NCI-H1048 (cell line): ENCODE measurements at regions not wholly inside any gene's neighbourhood (a gene's known extent, or its start where the extent isn't known, plus 50 kb on each side); places are given as distances from the start of the nearest gene placed in this dataset.

Experiments
- DNase-seq: peaks from one replicate; lab custom pipeline; 2025; lab: John Stamatoyannopoulos, UW

DNA sequence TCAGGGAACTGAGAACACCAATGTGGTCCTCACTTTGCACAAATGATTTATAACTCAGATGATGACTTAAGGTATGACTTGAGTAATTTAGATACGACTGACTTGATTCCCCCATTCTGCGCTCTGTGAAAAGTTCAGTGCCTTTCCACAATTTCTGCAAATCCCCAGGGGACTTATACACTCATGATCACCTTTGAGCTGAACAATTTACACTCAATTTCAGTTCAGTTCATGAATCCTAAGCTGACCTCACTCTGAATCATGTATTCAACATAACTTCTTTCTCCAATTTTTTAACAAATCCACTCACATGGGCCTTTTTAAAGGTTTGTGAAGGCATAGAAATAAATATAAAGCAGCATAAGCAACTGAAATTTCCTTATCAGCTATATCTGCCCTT is 274.2 kb downstream of the FAM76B start:
- no peak for DNase-seq

DNA sequence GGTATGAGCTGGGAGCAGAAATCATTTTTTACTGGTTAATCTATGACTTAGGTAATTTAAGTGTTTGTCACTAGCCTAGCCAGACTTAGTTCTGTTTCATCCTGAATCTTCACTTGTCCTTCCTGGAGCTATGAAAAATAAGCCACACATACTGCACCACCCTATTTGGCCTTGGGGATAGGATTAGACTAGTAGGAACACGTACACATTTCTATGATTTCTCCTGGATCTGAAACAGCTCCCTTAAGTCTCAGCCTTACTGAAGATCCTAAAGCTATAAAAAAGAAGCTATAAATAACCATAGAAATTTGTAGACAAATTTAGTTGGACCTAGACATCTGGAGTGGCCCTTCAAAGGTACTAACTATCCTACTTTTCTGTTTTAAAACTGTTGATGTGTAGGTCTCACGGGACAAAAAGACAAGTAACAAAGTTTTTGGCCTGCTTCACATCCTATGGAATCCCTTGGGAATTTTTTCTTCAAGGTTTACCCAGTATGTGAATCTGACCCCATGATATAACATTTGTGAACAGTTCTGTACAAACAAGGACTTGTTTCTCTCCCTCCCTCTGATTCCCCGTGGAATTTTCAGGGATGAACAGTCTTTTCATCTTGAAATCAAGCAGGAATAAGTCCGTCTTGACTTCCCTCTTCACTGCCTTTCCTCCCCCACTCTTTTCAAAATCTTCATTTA is 275.0 kb downstream of the FAM76B start:
- no peak for DNase-seq

- DNase-seq: no peak
Measured at GRCh38 chr11:95512682-95513081, 276.9 kb downstream of the FAM76B start.

DNA sequence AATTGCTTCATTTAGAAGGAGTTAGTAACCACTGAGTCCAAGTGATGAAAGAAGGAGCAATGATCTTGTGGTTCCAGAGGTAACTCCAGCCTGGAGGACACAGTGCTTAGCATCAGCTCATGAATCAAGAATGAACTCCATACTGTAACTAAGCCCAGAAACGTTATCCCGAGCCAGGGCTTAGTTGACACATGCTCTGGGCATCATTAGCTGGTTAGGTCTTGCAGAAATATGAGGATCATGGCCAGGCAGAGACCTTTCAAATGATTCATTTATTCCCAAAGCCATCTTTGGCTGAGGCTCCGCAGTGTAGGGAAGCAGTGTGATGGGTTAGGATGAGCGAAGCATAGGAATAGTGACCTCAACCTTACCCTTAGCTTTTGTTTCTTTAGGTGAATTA is 277.4 kb downstream of the FAM76B start:
- DNase-seq: no peak

DNA sequence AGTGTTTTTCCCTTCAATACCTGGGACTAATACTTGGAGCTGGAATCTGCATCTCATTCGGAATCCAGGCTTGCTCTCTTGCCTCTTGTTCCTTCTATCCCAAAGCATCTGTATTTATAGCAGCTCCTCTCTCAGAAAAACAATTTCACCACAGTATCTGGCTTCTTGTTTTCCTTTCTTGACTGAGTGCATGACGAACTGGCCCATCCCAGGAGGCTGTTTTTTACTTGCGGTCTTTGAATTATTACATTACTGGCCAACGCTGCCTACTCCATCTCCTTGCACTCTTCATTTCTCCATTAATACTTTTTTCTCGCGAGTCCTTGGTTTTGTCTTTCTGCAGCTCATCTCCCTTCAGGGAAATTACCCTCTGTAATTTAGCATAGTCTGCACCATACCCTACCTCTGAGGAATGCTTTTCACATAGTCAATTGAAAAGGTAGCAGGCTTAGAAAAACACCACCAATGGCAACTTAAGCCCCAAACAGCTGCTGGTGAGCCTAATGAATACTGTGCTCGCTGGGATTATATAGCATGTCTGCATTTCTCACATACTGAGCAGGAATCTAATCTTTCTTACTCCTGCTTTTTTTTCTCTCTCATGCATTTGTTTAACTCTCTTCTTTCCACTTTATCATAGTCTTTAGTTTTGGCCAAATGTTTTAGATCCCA is 277.4 kb upstream of the SESN3 start:
- no peak for DNase-seq

DNA sequence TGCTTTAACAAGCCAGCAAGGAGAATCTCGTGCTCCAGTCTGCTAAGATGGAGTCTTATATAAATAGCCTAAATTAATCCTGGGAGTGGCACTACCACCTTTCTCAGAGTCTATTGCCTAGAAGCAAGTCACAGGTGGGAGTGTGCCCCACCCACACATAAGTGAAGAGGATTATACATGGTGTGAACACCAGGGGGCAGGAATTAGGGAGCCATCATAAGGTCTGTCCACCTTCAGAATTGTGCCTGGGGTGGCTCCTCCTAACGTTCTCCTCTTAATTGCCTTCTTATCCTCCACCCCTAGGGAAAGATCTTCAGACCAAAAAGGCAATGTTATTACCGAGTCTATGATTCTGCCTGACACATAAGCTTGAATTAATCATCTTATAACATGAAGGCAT is 276.8 kb upstream of the SESN3 start:
- DNase-seq: no peak

GRCh38 chr11:95506777-95507176 is 275.8 kb upstream of the SESN3 start:
- DNase-seq: no peak

GRCh38 chr11:95505927-95506426 is 275.0 kb upstream of the SESN3 start:
- no peak for DNase-seq

- no peak for DNase-seq
Measured at GRCh38 chr11:95503047-95503446, 272.0 kb upstream of the SESN3 start.

DNA sequence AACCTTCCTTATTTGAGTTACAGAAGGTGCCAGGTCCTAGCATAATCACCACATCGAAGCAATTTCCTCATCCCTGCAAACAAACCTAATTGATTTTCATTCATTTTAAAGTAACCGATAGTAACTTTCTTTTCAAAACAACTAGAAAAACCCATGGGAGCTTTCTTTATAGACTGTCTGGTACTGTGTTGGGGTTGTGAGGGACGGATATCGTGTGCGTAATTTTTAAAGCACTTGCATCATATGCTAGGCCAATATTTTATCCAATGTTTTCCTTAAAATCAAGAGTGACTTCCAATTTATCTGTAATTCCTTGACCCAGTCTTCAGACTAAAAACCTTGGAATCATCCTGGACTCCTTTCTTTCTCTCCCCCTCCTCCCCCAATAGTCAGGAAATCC is 271.5 kb upstream of the SESN3 start:
- no peak for DNase-seq

DNA sequence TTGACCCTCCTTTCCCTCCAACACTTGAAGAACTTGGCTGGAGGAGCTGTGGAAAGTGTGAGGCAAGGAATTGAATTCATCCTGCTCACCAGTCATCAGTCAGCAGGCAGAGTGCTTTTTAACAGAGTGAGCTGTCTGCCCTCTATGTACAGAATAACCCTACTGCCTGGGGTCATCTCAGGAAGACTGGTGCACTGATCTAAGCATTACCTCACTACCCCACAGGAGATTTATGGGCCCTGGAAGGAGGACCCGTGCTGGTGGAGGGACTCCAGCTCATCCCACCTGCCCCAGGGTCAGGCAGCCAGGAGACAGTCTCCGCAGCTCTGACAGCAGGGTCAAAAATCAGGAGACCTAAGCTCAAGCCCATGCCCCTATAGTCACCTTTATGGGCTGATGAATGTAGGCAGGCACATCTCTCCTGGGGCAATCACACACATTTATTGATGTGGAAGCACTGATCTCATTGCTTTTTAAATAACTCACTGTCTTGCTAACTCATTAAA is 270.8 kb upstream of the SESN3 start:
- no peak for DNase-seq

GRCh38 chr11:95500466-95500865 is 269.5 kb upstream of the SESN3 start:
- DNase-seq: no peak

- DNase-seq: no peak
Measured at GRCh38 chr11:95499516-95500135, 268.6 kb upstream of the SESN3 start.

GRCh38 chr11:95498722-95499425 is 267.9 kb upstream of the SESN3 start:
- DNase-seq: no peak

DNA sequence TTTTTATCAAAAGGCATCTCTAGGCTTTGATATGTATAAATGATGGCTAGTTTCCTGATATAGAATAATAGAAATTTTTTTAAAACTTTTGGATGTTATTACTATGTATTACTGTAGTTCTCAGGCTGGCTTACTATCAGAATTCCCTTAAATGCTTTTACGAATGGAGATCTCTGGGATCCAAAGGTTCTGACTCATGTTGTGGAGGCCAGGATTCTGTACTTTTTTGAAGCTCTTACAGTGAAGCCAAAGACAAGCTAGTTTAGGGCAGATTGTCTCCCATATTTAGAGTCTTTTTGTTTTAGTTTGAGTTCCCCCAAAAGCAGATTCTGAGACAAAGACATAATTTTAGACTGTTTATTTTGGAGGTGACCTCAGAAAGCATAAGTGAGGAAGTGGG is 265.9 kb upstream of the SESN3 start:
- DNase-seq: no peak

- DNase-seq: no peak
Measured at GRCh38 chr11:95495706-95496105, 264.7 kb upstream of the SESN3 start.

GRCh38 chr11:95494856-95495255 is 263.9 kb upstream of the SESN3 start:
- DNase-seq: no peak

- DNase-seq: no peak
Measured at GRCh38 chr11:95494167-95494566, 263.2 kb upstream of the SESN3 start.

DNA sequence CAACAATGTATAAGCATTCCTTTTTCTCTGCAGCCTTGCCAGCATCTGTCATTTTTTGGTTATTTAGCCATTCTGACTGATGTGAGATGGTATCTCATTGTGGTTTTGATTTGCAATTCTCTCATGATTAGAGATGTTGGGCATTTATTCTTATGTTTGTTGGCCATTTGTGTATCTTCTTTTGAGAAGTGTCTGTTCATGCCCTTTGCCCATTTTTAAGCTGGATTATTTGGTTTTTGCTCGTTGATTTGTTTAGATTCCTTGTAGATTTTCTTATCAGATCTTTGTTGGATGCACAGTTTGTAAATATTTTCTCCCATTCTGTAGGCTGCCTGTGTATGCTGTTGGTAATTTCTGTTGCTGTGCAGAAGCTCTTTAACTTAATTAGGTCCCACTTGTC is 259.6 kb upstream of the SESN3 start:
- no peak for DNase-seq

- no peak for DNase-seq
Measured at GRCh38 chr11:95487938-95488337, 256.9 kb upstream of the SESN3 start.

DNA sequence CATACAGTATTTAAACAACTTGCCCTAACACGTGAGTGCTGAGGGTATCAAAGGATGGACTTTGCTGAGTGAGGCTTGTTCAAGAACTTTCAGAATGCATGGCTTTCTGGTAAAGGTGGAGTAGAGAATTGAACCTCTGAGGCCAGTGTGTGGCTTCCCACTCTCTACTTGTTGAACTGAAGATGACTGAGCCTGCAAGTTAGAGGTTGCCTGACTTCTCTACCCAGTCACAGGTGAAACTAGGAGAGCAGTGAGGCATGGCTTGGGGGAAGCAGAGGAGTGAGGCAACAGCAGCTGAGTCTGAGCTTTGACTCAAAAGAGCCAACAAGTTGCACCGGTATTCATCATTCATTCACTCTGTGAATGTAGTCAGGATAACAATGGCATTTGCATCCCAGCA is 256.4 kb upstream of the SESN3 start:
- DNase-seq: no peak

- no peak for DNase-seq
Measured at GRCh38 chr11:95486979-95487378, 256.0 kb upstream of the SESN3 start.

GRCh38 chr11:95486466-95486865 is 255.5 kb upstream of the SESN3 start:
- no peak for DNase-seq
